ENCODE measurements at regions not wholly inside any gene's neighbourhood (a gene's known extent, or its start where the extent isn't known, plus 50 kb on each side); places are given as distances from the start of the nearest gene placed in this dataset.
"Not testable (repeated sequence)": the region's sequence is repeated elsewhere in the genome, so short reads cannot be mapped to it uniquely, and the experiment has no call there.

- DNase-seq (ENCODE audit: low spot score) = no peak
Observed at GRCh38 chr7:79552463-79552862, 99.0 kb upstream of the MAGI2 start.

GRCh38 chr7:79548727-79549126, 95.3 kb upstream of the MAGI2 start:
- no peak for DNase-seq (ENCODE audit: low spot score)

GRCh38 chr7:79547132-79547531, 93.7 kb upstream of the MAGI2 start:
- DNase-seq (ENCODE audit: low spot score) = no peak

- no peak for DNase-seq (ENCODE audit: low spot score)
Observed at GRCh38 chr7:79540592-79540991, 87.1 kb upstream of the MAGI2 start.

- DNase-seq (ENCODE audit: low spot score) = no peak
Observed at GRCh38 chr7:79534128-79534527, 80.7 kb upstream of the MAGI2 start.

- no peak for DNase-seq (ENCODE audit: low spot score)
Observed at GRCh38 chr7:79531905-79532664, 78.6 kb upstream of the MAGI2 start.

- DNase-seq (ENCODE audit: low spot score) = no peak
Observed at GRCh38 chr7:79531116-79531515, 77.6 kb upstream of the MAGI2 start.

- DNase-seq (ENCODE audit: low spot score) = no peak
Observed at GRCh38 chr7:79529881-79530235, 76.4 kb upstream of the MAGI2 start.

- no peak for DNase-seq (ENCODE audit: low spot score)
Observed at GRCh38 chr7:79529214-79529880, 75.9 kb upstream of the MAGI2 start.

- DNase-seq (ENCODE audit: low spot score) = no peak
Observed at GRCh38 chr7:79528421-79528820, 75.0 kb upstream of the MAGI2 start.

- DNase-seq (ENCODE audit: low spot score) = no peak
Observed at GRCh38 chr7:79524048-79524447, 70.6 kb upstream of the MAGI2 start.

GRCh38 chr7:79523436-79523835, 70.0 kb upstream of the MAGI2 start:
- DNase-seq (ENCODE audit: low spot score) = no peak

GRCh38 chr7:79520543-79520942, 67.1 kb upstream of the MAGI2 start:
- DNase-seq (ENCODE audit: low spot score) = no peak

GRCh38 chr7:79515358-79515757, 61.9 kb upstream of the MAGI2 start:
- DNase-seq (ENCODE audit: low spot score) = no peak

GRCh38 chr7:79513261-79513660, 59.8 kb upstream of the MAGI2 start:
- DNase-seq (ENCODE audit: low spot score) = no peak

GRCh38 chr7:79512261-79512660, 58.8 kb upstream of the MAGI2 start:
- no peak for DNase-seq (ENCODE audit: low spot score)

- not testable (repeated sequence) for DNase-seq (ENCODE audit: low spot score)
Observed at GRCh38 chr7:79511056-79511455, 57.6 kb upstream of the MAGI2 start.

GRCh38 chr7:79507131-79507530, 53.7 kb upstream of the MAGI2 start:
- DNase-seq (ENCODE audit: low spot score) = no peak

- DNase-seq (ENCODE audit: low spot score) = no peak
Observed at GRCh38 chr7:79506481-79506880, 53.0 kb upstream of the MAGI2 start.

- no peak for DNase-seq (ENCODE audit: low spot score)
Observed at GRCh38 chr7:79504607-79505389, 51.3 kb upstream of the MAGI2 start.

Data from hematopoietic multipotent progenitor cell treated with erythropoietin and hydrocortisone succinate and interleukin-3 and kit ligand, for 17 days (in vitro differentiated cells).